ENCODE measurements at regions not wholly inside any gene's neighbourhood (a gene's known extent, or its start where the extent isn't known, plus 50 kb on each side); places are given as distances from the start of the nearest gene placed in this dataset.

DNA sequence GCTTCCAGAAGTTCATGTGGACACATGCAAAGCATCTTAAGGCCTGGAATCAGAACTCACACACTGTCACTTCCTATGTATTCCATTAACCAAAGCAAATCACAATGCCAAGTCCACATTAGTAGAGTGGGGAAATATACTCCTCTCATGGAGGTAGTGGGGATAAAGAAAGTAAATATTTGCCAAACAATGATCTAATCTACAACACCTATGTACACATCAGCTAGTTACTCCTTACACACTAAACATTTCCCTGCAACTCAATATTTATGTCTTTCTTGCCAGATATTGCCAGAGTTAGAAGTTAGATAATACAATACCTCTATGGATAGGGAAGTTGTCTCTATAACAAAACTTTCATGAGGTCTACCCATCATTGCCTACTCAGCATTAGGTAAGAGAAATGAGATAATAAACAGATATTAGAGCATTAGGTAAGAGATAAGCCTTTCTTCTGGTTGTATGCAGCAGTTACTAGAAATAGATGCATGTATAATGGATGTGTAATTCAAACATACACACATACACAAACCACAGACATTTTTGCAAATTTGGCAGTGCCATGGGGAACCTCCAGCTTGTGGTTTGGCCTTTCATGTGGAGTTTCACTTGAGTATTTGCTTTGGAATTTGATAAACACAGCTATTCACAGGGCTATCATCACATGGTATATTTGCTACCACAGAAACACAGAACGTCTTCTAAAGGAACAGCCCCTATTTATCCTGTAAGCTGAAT lies 196.5 kb downstream of the TLE1 start:
- TF ChIP-seq, protein P1, sequence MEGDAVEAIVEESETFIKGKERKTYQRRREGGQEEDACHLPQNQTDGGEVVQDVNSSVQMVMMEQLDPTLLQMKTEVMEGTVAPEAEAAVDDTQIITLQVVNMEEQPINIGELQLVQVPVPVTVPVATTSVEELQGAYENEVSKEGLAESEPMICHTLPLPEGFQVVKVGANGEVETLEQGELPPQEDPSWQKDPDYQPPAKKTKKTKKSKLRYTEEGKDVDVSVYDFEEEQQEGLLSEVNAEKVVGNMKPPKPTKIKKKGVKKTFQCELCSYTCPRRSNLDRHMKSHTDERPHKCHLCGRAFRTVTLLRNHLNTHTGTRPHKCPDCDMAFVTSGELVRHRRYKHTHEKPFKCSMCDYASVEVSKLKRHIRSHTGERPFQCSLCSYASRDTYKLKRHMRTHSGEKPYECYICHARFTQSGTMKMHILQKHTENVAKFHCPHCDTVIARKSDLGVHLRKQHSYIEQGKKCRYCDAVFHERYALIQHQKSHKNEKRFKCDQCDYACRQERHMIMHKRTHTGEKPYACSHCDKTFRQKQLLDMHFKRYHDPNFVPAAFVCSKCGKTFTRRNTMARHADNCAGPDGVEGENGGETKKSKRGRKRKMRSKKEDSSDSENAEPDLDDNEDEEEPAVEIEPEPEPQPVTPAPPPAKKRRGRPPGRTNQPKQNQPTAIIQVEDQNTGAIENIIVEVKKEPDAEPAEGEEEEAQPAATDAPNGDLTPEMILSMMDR (IDR thresholded peaks at IDR 0.05) = no peak
- TF ChIP-seq POLR2AphosphoS5 (IDR thresholded peaks at IDR 0.05) = no peak
- TF ChIP-seq POLR2A (IDR thresholded peaks at IDR 0.05) = no peak
- TF ChIP-seq EP300 (IDR thresholded peaks at IDR 0.05) = no peak
